Calu3 (cell line): ENCODE measurements at regions not wholly inside any gene's neighbourhood (a gene's known extent, or its start where the extent isn't known, plus 50 kb on each side); places are given as distances from the start of the nearest gene placed in this dataset.

Experiments
- BruUV-seq: library from RNA; stranded (reverse); fragments of 400-500 nt; replicated peaks from 2 replicates; lab custom pipeline; 2021; lab: Mats Ljungman, UMichigan
- CTCF ChIA-PET: fragments of 300-600 bp; sonication (Branson Sonifier 250); formaldehyde crosslinking; loops from one replicate; lab custom pipeline; 2022; ENCODE audit warnings: antibody characterized with exemption; lab: Charles Lee
- DNase-seq: peaks from one replicate; pipeline ENCODE4 v3.0.0; 2022
- H3K27ac Mint-ChIP-seq: one replicate; pipeline ENCODE4 v1.8.0; 2022; ENCODE audit warnings: mixed read lengths; ENCODE audit not compliant: unreplicated experiment
- H3K27me3 Mint-ChIP-seq: one replicate; pipeline ENCODE4 v1.8.0; 2022; ENCODE audit warnings: mixed read lengths; ENCODE audit not compliant: unreplicated experiment
- H3K36me3 Mint-ChIP-seq: one replicate; pipeline ENCODE4 v1.8.0; 2022; ENCODE audit warnings: mild to moderate bottlenecking, moderate library complexity, mixed read lengths; ENCODE audit not compliant: insufficient read depth, unreplicated experiment
- H3K4me1 Mint-ChIP-seq: one replicate; pipeline ENCODE4 v1.8.0; 2022; ENCODE audit warnings: mild to moderate bottlenecking, low read depth, mixed read lengths; ENCODE audit not compliant: unreplicated experiment
- H3K4me3 Mint-ChIP-seq: one replicate; pipeline ENCODE4 v1.8.0; 2022; ENCODE audit warnings: mild to moderate bottlenecking, low read depth, moderate library complexity, mixed read lengths; ENCODE audit not compliant: unreplicated experiment
- H3K9me3 Mint-ChIP-seq: one replicate; pipeline ENCODE4 v1.8.0; 2022; ENCODE audit warnings: low read depth, mixed read lengths; ENCODE audit not compliant: unreplicated experiment
- intact Hi-C: fragments of 100-400 bp; cut with micrococcal nuclease; formaldehyde crosslinking; loops from one replicate; pipeline ENCODE4 v1.10.0; 2022; ENCODE audit not compliant: unreplicated experiment
- TF ChIP-seq, protein P1 (sequence below): fragments of 200-600 bp; IDR thresholded peaks from one replicate; pipeline ENCODE4 v1.8.0; 2022; ENCODE audit warnings: antibody characterized with exemption; ENCODE audit not compliant: unreplicated experiment

- intact Hi-C loops = loop anchor here (10.0 kb wide), 2 partner anchors 339 to 389 kb away; no protein-coding TSS in a partner anchor
- Mint-ChIP-seq H3K4me1 (peaks cover 31% of the 10 kb centered on the region), H3K27ac (peak overlapping the region; percentile 72), H3K27me3 (no peaks in the 10 kb centered on the region), H3K9me3 (no peaks in the 10 kb centered on the region), H3K36me3 (peaks cover 7% of the 10 kb centered on the region), H3K4me3 (peak overlapping the region; percentile 47)
- BruUV-seq = no TSS peak
- TF ChIP-seq, protein P1, sequence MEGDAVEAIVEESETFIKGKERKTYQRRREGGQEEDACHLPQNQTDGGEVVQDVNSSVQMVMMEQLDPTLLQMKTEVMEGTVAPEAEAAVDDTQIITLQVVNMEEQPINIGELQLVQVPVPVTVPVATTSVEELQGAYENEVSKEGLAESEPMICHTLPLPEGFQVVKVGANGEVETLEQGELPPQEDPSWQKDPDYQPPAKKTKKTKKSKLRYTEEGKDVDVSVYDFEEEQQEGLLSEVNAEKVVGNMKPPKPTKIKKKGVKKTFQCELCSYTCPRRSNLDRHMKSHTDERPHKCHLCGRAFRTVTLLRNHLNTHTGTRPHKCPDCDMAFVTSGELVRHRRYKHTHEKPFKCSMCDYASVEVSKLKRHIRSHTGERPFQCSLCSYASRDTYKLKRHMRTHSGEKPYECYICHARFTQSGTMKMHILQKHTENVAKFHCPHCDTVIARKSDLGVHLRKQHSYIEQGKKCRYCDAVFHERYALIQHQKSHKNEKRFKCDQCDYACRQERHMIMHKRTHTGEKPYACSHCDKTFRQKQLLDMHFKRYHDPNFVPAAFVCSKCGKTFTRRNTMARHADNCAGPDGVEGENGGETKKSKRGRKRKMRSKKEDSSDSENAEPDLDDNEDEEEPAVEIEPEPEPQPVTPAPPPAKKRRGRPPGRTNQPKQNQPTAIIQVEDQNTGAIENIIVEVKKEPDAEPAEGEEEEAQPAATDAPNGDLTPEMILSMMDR = no peak
- no peak for DNase-seq
- CTCF ChIA-PET = interaction anchor here (0.9 to 1.7 kb wide), 4 partner anchors 10 to 295 kb away, joined by 3 to 8 read pairs (median 5); no protein-coding TSS in a partner anchor
These were observed 128.1 kb upstream of the HMGA2 start for GRCh38 chr12:65696227-65696626.

DNA sequence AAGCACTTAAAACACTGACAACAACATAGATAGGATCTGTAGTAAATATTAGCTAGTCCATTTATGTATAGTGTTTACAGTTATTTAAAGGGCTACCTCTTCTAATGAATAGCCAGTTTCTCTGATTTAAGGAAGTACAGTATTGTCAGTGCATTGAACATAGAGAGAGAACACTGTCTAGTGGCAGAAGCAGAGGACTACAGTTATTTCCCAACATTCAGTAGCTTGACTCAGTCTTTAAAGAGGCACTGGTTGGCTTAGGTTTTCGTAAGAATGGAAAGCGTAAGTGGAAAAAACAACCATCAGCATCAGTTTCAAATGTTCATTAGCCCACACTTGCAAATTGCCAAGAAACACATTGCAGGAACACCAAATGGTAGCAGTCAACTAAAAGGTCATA, 125.0 kb upstream of the HMGA2 start:
- no peaks in the 10 kb centered on the region for H3K9me3 Mint-ChIP-seq
- CTCF ChIA-PET = interaction anchor here (1.4 to 1.9 kb wide), 2 partner anchors 97 to 143 kb away, joined by 5 to 6 read pairs; no protein-coding TSS in a partner anchor
- intact Hi-C loops = loop anchor here (10.0 kb wide), 2 partner anchors 336 to 386 kb away; no protein-coding TSS in a partner anchor
- peaks cover 31% of the 10 kb centered on the region for H3K4me1 Mint-ChIP-seq
- H3K4me3 Mint-ChIP-seq = no peak overlapping the region
- no peaks in the 10 kb centered on the region for H3K27me3 Mint-ChIP-seq
- no peak for DNase-seq
- H3K36me3 Mint-ChIP-seq = peaks cover 7% of the 10 kb centered on the region
- no TSS peak for BruUV-seq
- TF ChIP-seq, protein P1 = no peak
- H3K27ac Mint-ChIP-seq = no peak overlapping the region

DNA sequence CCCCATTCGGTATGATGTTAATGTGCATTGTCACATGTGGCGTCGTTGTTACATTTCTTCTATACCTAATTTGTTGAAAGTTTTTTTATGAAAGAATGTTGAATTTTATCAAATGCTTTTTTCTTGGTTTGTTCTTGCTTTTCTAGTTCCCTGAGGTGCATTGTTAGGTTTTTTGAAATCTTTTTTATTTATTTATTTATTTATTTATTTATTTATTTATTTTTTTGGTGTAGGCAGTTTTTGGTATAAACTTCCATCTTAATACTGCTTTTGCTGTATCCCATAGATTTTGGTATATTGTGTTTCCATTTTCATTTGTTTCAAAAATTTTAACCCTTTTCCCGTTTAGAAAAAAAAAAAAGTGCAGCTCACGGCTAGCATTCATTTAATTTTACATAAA, 121.1 kb upstream of the HMGA2 start:
- BruUV-seq = no TSS peak
- CTCF ChIA-PET = no interaction called here
- TF ChIP-seq, protein P1 = no peak
- intact Hi-C loops = no loop called here
- Mint-ChIP-seq H3K9me3 (peaks cover 10% of the 10 kb centered on the region), H3K4me1 (no peaks in the 10 kb centered on the region), H3K36me3 (no peaks in the 10 kb centered on the region), H3K27me3 (no peaks in the 10 kb centered on the region), H3K27ac (no peak overlapping the region), H3K4me3 (no peak overlapping the region)
- DNase-seq = no peak

DNA sequence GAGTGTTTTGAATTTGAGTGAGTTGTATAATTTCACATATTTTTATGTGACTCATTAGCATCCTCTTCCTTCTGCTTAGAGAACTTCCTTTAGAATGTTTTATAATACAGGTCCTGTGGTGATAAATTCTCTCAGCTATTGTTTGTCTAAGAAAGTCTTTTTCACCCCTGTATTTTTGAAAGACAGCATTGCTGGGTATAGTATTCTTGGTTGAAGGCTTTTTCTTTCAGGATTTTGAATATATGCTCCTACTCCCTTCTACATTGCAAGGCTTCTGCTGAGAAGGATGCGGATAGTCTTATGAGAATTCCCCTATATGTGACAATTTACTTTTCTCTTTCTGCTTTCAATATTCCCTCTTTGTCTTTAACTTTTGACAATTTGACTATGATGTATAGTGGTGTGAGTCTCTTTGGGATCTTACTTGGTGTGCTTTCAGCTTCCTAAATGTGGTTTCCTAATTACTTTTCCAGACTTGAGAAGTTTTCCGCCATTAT, 118.9 kb upstream of the HMGA2 start:
- no peak overlapping the region for H3K27ac Mint-ChIP-seq
- CTCF ChIA-PET = interaction anchor here (0.7 to 2.8 kb wide), 2 partner anchors 10 to 172 kb away, joined by 3 to 6 read pairs; no protein-coding TSS in a partner anchor
- DNase-seq = no peak
- H3K4me1 Mint-ChIP-seq = no peaks in the 10 kb centered on the region
- TF ChIP-seq, protein P1 = no peak
- H3K36me3 Mint-ChIP-seq = no peaks in the 10 kb centered on the region
- peaks cover 10% of the 10 kb centered on the region for H3K9me3 Mint-ChIP-seq
- no peak overlapping the region for H3K4me3 Mint-ChIP-seq
- H3K27me3 Mint-ChIP-seq = no peaks in the 10 kb centered on the region
- intact Hi-C loops = no loop called here
- BruUV-seq = no TSS peak
